H1 (cell line): ENCODE measurements at regions not wholly inside any gene's neighbourhood (a gene's known extent, or its start where the extent isn't known, plus 50 kb on each side); places are given as distances from the start of the nearest gene placed in this dataset.

Source experiments
- ASH2L ChIP-seq: fragments of 200-600, 300-600 bp; sonication (generic); IDR thresholded peaks from one replicate; pipeline ENCODE4 v1.7.1; 2017; ENCODE audit warnings: low read length
- BACH1 ChIP-seq: IDR thresholded peaks from 2 replicates; pipeline ENCODE4 v1.6.1; 2012; ENCODE audit warnings: low read length, improper control_type of control experiment
- CHD2 ChIP-seq: IDR thresholded peaks from 2 replicates; pipeline ENCODE4 v1.6.1; 2012; ENCODE audit warnings: low read length, improper control_type of control experiment
- CHD7 ChIP-seq: fragments of 300-600 bp; sonication (generic); IDR thresholded peaks from 2 replicates; pipeline ENCODE4 v1.7.1; 2012; ENCODE audit warnings: low read length, moderate library complexity, mild to moderate bottlenecking, inconsistent platforms; ENCODE audit not compliant: insufficient replicate concordance
- MAX ChIP-seq: IDR thresholded peaks from 2 replicates; pipeline ENCODE4 v1.6.1; 2012; ENCODE audit warnings: inconsistent platforms
- PHF8 ChIP-seq: fragments of 200-600 bp; sonication (generic); conservative IDR thresholded peaks from 2 replicates; pipeline ENCODE4 v1.7.1; 2012; ENCODE audit warnings: low read depth, mild to moderate bottlenecking, inconsistent platforms, low read length, moderate library complexity
- SAP30 ChIP-seq: fragments of 300-600 bp; sonication (generic); IDR thresholded peaks from 2 replicates; pipeline ENCODE4 v1.7.1; 2012; ENCODE audit warnings: low read length, moderate library complexity, mild to moderate bottlenecking, inconsistent platforms; ENCODE audit not compliant: insufficient read depth, insufficient replicate concordance
- SIN3A ChIP-seq, 2 experiments: IDR thresholded peaks in 1 of 2; conservative IDR thresholded peaks in 1 of 2; 2 replicates each; pipeline ENCODE4 v1.6.1; 2011 to 2012; ENCODE audit warnings: low read length in 2 of 2, improper control_type of control experiment in 1 of 2, low read depth in 1 of 2, mild to moderate bottlenecking in 1 of 2

DNA sequence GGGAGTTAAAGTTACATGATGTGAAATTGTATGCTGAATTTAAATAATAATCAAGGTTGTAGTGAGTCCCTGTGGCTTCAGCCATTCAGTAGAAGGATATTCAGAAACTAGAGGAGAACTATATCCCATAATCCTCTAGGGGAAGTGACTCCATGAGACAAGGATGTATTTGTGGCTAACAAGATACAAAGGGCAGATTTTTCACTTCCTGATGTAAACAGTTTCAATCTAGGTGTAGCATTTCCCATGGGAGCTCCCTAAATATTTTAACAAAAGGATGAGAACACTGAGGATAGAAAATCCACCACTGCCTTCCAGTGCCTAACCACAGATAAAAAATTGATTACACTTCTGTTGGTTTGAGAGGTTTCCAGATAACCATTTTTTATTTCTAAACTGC is 435.4 kb upstream of the TENM3 start (continued):
- no peak for TF ChIP-seq CHD7
- no peak for TF ChIP-seq MAX
- no peak for TF ChIP-seq ASH2L
- no peak for TF ChIP-seq PHF8
- no peak for TF ChIP-seq BACH1
- no peak for TF ChIP-seq CHD2
- no peak for TF ChIP-seq SAP30
- TF ChIP-seq SIN3A (conservative IDR thresholded peaks at IDR 0.05 in 1 of 2, IDR thresholded peaks at IDR 0.05 in 1 of 2; ENCODE audit: low read depth in 1 of 2, low read length in 2 of 2) = no peak
